Gastrocnemius medialis (tissue), 4 donors: ENCODE measurements at regions not wholly inside any gene's neighbourhood (a gene's known extent, or its start where the extent isn't known, plus 50 kb on each side); places are given as distances from the start of the nearest gene placed in this dataset.

Experiments used
- POLR2A ChIP-seq, 2 donors: fragments of 450-650 bp; IDR thresholded peaks; one replicate each; pipeline ENCODE4 v1.6.1; 2017; ENCODE audit warnings: antibody characterized with exemption in 2 of 2, mild to moderate bottlenecking in 2 of 2, moderate library complexity in 2 of 2
- TF ChIP-seq, protein P1 (sequence below), 5 experiments: fragments of 450-650 bp in 3 of 5; fragments of 200-600 bp in 2 of 5; sonication (generic) in 2 of 5; IDR thresholded peaks in 4 of 5; conservative IDR thresholded peaks in 1 of 5; 1 replicate in 4 of 5; 2 replicates in 1 of 5; pipeline ENCODE4 v1.5.1; 2016 to 2019; ENCODE audit warnings: antibody characterized with exemption in 5 of 5, mild to moderate bottlenecking in 3 of 5, moderate library complexity in 3 of 5

DNA sequence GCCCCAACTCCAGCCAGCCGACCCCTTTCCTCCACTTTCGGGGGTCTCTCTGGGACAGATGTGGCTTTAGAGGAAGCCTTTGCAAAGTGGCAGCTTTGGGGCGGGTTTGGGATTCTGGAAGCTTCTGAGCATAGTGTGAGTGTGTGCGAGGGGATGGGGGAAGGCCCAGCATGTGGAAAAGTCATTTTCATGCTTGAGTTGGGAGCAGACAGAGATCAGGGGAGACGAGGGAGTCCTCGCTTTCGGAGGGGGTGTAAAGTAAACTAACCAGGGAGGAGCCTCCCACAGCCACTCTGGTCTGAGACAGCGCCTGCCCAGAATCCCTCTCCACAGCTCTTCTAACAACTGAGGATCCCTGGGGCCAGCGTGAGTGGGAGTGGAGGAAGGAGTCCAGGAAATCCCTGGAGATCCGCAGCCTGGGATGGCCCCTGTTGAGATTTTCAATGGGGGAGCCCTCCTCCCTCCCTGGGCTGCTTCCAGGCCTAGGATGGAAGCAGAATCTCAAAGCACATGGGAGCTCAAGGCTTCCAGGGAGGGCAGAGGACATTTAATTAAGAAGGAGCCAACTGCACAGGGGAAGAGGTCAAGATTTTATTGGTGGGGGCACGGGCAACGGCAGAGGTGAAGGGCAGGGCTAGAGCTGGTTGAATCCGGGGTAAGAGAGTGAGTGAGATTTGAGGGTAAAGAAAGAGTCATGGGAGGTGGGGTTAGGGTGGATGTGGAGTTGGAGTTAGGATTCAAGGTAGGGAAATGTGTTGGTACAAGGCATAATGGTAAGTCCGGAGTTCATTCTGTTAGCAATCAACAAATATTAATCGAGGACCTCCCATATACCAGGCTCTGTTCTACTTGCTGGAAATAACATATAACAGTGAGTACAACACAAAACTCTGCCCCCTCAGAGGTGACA lies 102.3 kb upstream of the FOXP4 start:
- TF ChIP-seq, protein P1, sequence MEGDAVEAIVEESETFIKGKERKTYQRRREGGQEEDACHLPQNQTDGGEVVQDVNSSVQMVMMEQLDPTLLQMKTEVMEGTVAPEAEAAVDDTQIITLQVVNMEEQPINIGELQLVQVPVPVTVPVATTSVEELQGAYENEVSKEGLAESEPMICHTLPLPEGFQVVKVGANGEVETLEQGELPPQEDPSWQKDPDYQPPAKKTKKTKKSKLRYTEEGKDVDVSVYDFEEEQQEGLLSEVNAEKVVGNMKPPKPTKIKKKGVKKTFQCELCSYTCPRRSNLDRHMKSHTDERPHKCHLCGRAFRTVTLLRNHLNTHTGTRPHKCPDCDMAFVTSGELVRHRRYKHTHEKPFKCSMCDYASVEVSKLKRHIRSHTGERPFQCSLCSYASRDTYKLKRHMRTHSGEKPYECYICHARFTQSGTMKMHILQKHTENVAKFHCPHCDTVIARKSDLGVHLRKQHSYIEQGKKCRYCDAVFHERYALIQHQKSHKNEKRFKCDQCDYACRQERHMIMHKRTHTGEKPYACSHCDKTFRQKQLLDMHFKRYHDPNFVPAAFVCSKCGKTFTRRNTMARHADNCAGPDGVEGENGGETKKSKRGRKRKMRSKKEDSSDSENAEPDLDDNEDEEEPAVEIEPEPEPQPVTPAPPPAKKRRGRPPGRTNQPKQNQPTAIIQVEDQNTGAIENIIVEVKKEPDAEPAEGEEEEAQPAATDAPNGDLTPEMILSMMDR (IDR thresholded peaks at IDR 0.05 in 4 of 5, conservative IDR thresholded peaks at IDR 0.05 in 1 of 5) = no peak
- TF ChIP-seq POLR2A (IDR thresholded peaks at IDR 0.05) = no peak
